Medulla oblongata (tissue), 1 donor: ENCODE measurements at regions not wholly inside any gene's neighbourhood (a gene's known extent, or its start where the extent isn't known, plus 50 kb on each side); places are given as distances from the start of the nearest gene placed in this dataset.
"Not testable (repeated sequence)": the region's sequence is repeated elsewhere in the genome, so short reads cannot be mapped to it uniquely, and the experiment has no call there.

Experiments used
- DNase-seq: peaks from one replicate; pipeline ENCODE4 v3.0.0-alpha.2; 2015; ENCODE audit errors: extremely low spot score

GRCh38 chrX:145393702-145394235 is 146.5 kb downstream of the SPANXN1 start:
- no peak for DNase-seq

- no peak for DNase-seq
These were observed 147.0 kb downstream of the SPANXN1 start for GRCh38 chrX:145394344-145394743.

- DNase-seq = no peak
These were observed 149.3 kb downstream of the SPANXN1 start for GRCh38 chrX:145396612-145397011.

- DNase-seq = peak; percentile 56
These were observed 157.7 kb downstream of the SPANXN1 start for GRCh38 chrX:145405012-145405411.

GRCh38 chrX:145410622-145411021 is 163.3 kb downstream of the SPANXN1 start:
- no peak for DNase-seq

GRCh38 chrX:145436211-145436610 is 188.9 kb downstream of the SPANXN1 start:
- DNase-seq = not testable (repeated sequence)

GRCh38 chrX:145464650-145465049 is 217.3 kb downstream of the SPANXN1 start:
- DNase-seq = no peak

- no peak for DNase-seq
These were observed 228.4 kb downstream of the SPANXN1 start for GRCh38 chrX:145475725-145476124.

GRCh38 chrX:145484740-145485139 is 237.4 kb downstream of the SPANXN1 start:
- DNase-seq = no peak

GRCh38 chrX:145502670-145503069 is 255.4 kb downstream of the SPANXN1 start:
- no peak for DNase-seq

GRCh38 chrX:145506214-145506613 is 258.9 kb downstream of the SPANXN1 start:
- DNase-seq = no peak

GRCh38 chrX:145524931-145525330 is 277.6 kb downstream of the SPANXN1 start:
- peak; percentile 32 for DNase-seq

GRCh38 chrX:145532176-145532780 is 285.0 kb downstream of the SPANXN1 start:
- no peak for DNase-seq

GRCh38 chrX:145533534-145533933 is 284.1 kb upstream of the SLITRK2 start:
- no peak for DNase-seq

GRCh38 chrX:145549496-145549895 is 268.1 kb upstream of the SLITRK2 start:
- DNase-seq = peak; percentile 3

GRCh38 chrX:145552643-145553042 is 265.0 kb upstream of the SLITRK2 start:
- DNase-seq = no peak

- no peak for DNase-seq
These were observed 263.9 kb upstream of the SLITRK2 start for GRCh38 chrX:145553702-145554101.

- no peak for DNase-seq
These were observed 254.5 kb upstream of the SLITRK2 start for GRCh38 chrX:145563159-145563558.

- no peak for DNase-seq
These were observed 207.6 kb upstream of the SLITRK2 start for GRCh38 chrX:145609951-145610511.

- DNase-seq = no peak
These were observed 203.7 kb upstream of the SLITRK2 start for GRCh38 chrX:145613894-145614293.

- no peak for DNase-seq
These were observed 197.0 kb upstream of the SLITRK2 start for GRCh38 chrX:145620666-145621065.

GRCh38 chrX:145623453-145623852 is 194.2 kb upstream of the SLITRK2 start:
- DNase-seq = no peak

- no peak for DNase-seq
These were observed 187.5 kb upstream of the SLITRK2 start for GRCh38 chrX:145630081-145630480.
